ENCODE measurements at regions not wholly inside any gene's neighbourhood (a gene's known extent, or its start where the extent isn't known, plus 50 kb on each side); places are given as distances from the start of the nearest gene placed in this dataset.
"Not testable (repeated sequence)": the region's sequence is repeated elsewhere in the genome, so short reads cannot be mapped to it uniquely, and the experiment has no call there.

GRCh38 chr2:53610260-53610659, 157.3 kb upstream of the CHAC2 start:
- H3K9me3 ChIP-seq (ENCODE audit: control insufficient read depth, low read length) = no peaks in the 10 kb centered on the region
- no peaks in the 10 kb centered on the region for H3K4me1 ChIP-seq (ENCODE audit: control insufficient read depth, insufficient read depth, low read length)
- no peaks in the 10 kb centered on the region for H3K36me3 ChIP-seq (ENCODE audit: control insufficient read depth, insufficient read depth, low read length, severe bottlenecking)
- no peak overlapping the region for H3K9ac ChIP-seq (ENCODE audit: low read length)
- H3K4me3 ChIP-seq (ENCODE audit: low read length) = no peak overlapping the region
- H3K27me3 ChIP-seq (replicated peaks; ENCODE audit: control insufficient read depth, insufficient read depth, low read length) = no peaks in the 10 kb centered on the region
- DNase-seq (ENCODE audit: low read depth) = no peak

- Histone ChIP-seq H3K9me3 (ENCODE audit: control insufficient read depth, low read length) (no peaks in the 10 kb centered on the region), H3K4me1 (ENCODE audit: control insufficient read depth, insufficient read depth, low read length) (no peaks in the 10 kb centered on the region), H3K36me3 (ENCODE audit: control insufficient read depth, insufficient read depth, low read length, severe bottlenecking) (no peaks in the 10 kb centered on the region), H3K9ac (ENCODE audit: low read length) (no peak overlapping the region), H3K27me3 (replicated peaks; ENCODE audit: control insufficient read depth, insufficient read depth, low read length) (no peaks in the 10 kb centered on the region), H3K4me3 (ENCODE audit: low read length) (no peak overlapping the region)
- DNase-seq (ENCODE audit: low read depth) = no peak
Observed at GRCh38 chr2:53609551-53609950, 158.1 kb upstream of the CHAC2 start.

- no peak for DNase-seq (ENCODE audit: low read depth)
- Histone ChIP-seq H3K9ac (ENCODE audit: low read length) (no peak overlapping the region), H3K4me1 (ENCODE audit: control insufficient read depth, insufficient read depth, low read length) (no peaks in the 10 kb centered on the region), H3K9me3 (ENCODE audit: control insufficient read depth, low read length) (no peaks in the 10 kb centered on the region), H3K36me3 (ENCODE audit: control insufficient read depth, insufficient read depth, low read length, severe bottlenecking) (no peaks in the 10 kb centered on the region), H3K27me3 (replicated peaks; ENCODE audit: control insufficient read depth, insufficient read depth, low read length) (no peaks in the 10 kb centered on the region), H3K4me3 (ENCODE audit: low read length) (no peak overlapping the region)
Observed at GRCh38 chr2:53608293-53608692, 159.3 kb upstream of the CHAC2 start.

GRCh38 chr2:53600815-53601214, 166.8 kb upstream of the CHAC2 start:
- no peaks in the 10 kb centered on the region for H3K4me1 ChIP-seq (ENCODE audit: control insufficient read depth, insufficient read depth, low read length)

GRCh38 chr2:53586733-53587612, 180.6 kb upstream of the CHAC2 start:
- H3K36me3 ChIP-seq (ENCODE audit: control insufficient read depth, insufficient read depth, low read length, severe bottlenecking); H3K9me3 ChIP-seq (ENCODE audit: control insufficient read depth, low read length); H3K9ac ChIP-seq (ENCODE audit: low read length); H3K4me3 ChIP-seq (ENCODE audit: low read length); H3K4me1 ChIP-seq (ENCODE audit: control insufficient read depth, insufficient read depth, low read length); H3K27me3 ChIP-seq (replicated peaks; ENCODE audit: control insufficient read depth, insufficient read depth, low read length); DNase-seq (ENCODE audit: low read depth): not testable (repeated sequence)

More at GRCh38 chr2:53600815-53601214, 166.8 kb upstream of the CHAC2 start:
- H3K9ac ChIP-seq (ENCODE audit: low read length) = no peak overlapping the region
- no peaks in the 10 kb centered on the region for H3K36me3 ChIP-seq (ENCODE audit: control insufficient read depth, insufficient read depth, low read length, severe bottlenecking)
- no peak overlapping the region for H3K4me3 ChIP-seq (ENCODE audit: low read length)
- no peaks in the 10 kb centered on the region for H3K9me3 ChIP-seq (ENCODE audit: control insufficient read depth, low read length)
- DNase-seq (ENCODE audit: low read depth) = no peak
- H3K27me3 ChIP-seq (replicated peaks; ENCODE audit: control insufficient read depth, insufficient read depth, low read length) = peaks cover 6% of the 10 kb centered on the region

- H3K27me3 ChIP-seq (replicated peaks; ENCODE audit: control insufficient read depth, insufficient read depth, low read length) = peaks cover 7% of the 10 kb centered on the region
- H3K4me1 ChIP-seq (ENCODE audit: control insufficient read depth, insufficient read depth, low read length) = no peaks in the 10 kb centered on the region
- H3K36me3 ChIP-seq (ENCODE audit: control insufficient read depth, insufficient read depth, low read length, severe bottlenecking) = no peaks in the 10 kb centered on the region
- H3K4me3 ChIP-seq (ENCODE audit: low read length) = no peak overlapping the region
- no peaks in the 10 kb centered on the region for H3K9me3 ChIP-seq (ENCODE audit: control insufficient read depth, low read length)
- H3K9ac ChIP-seq (ENCODE audit: low read length) = no peak overlapping the region
- DNase-seq (ENCODE audit: low read depth) = no peak
Observed at GRCh38 chr2:53584986-53585385, 182.6 kb upstream of the CHAC2 start.

- peaks cover 17% of the 10 kb centered on the region for H3K27me3 ChIP-seq (replicated peaks; ENCODE audit: control insufficient read depth, insufficient read depth, low read length)
- DNase-seq (ENCODE audit: low read depth) = no peak
- no peak overlapping the region for H3K9ac ChIP-seq (ENCODE audit: low read length)
- no peaks in the 10 kb centered on the region for H3K36me3 ChIP-seq (ENCODE audit: control insufficient read depth, insufficient read depth, low read length, severe bottlenecking)
- H3K4me3 ChIP-seq (ENCODE audit: low read length) = no peak overlapping the region
- H3K9me3 ChIP-seq (ENCODE audit: control insufficient read depth, low read length) = no peaks in the 10 kb centered on the region
- no peaks in the 10 kb centered on the region for H3K4me1 ChIP-seq (ENCODE audit: control insufficient read depth, insufficient read depth, low read length)
Observed at GRCh38 chr2:53583583-53583982, 184.0 kb upstream of the CHAC2 start.

GRCh38 chr2:53582556-53582955, 185.0 kb upstream of the CHAC2 start:
- H3K27me3 ChIP-seq (replicated peaks; ENCODE audit: control insufficient read depth, insufficient read depth, low read length) = peaks cover 17% of the 10 kb centered on the region
- H3K9me3 ChIP-seq (ENCODE audit: control insufficient read depth, low read length) = no peaks in the 10 kb centered on the region
- no peak overlapping the region for H3K9ac ChIP-seq (ENCODE audit: low read length)
- no peak overlapping the region for H3K4me3 ChIP-seq (ENCODE audit: low read length)
- no peak for DNase-seq (ENCODE audit: low read depth)
- no peaks in the 10 kb centered on the region for H3K36me3 ChIP-seq (ENCODE audit: control insufficient read depth, insufficient read depth, low read length, severe bottlenecking)
- no peaks in the 10 kb centered on the region for H3K4me1 ChIP-seq (ENCODE audit: control insufficient read depth, insufficient read depth, low read length)

GRCh38 chr2:53576166-53576565, 191.4 kb upstream of the CHAC2 start:
- no peaks in the 10 kb centered on the region for H3K9me3 ChIP-seq (ENCODE audit: control insufficient read depth, low read length)
- no peak for DNase-seq (ENCODE audit: low read depth)
- no peak overlapping the region for H3K9ac ChIP-seq (ENCODE audit: low read length)
- no peaks in the 10 kb centered on the region for H3K4me1 ChIP-seq (ENCODE audit: control insufficient read depth, insufficient read depth, low read length)
- H3K4me3 ChIP-seq (ENCODE audit: low read length) = peak overlapping the region; percentile 36
- H3K27me3 ChIP-seq (replicated peaks; ENCODE audit: control insufficient read depth, insufficient read depth, low read length) = peaks cover 11% of the 10 kb centered on the region
- no peaks in the 10 kb centered on the region for H3K36me3 ChIP-seq (ENCODE audit: control insufficient read depth, insufficient read depth, low read length, severe bottlenecking)

- DNase-seq (ENCODE audit: low read depth) = no peak
Observed at GRCh38 chr2:53575721-53576124, 191.9 kb upstream of the CHAC2 start.

GRCh38 chr2:53572696-53573095, 194.9 kb upstream of the CHAC2 start:
- H3K9me3 ChIP-seq (ENCODE audit: control insufficient read depth, low read length) = no peaks in the 10 kb centered on the region
- DNase-seq (ENCODE audit: low read depth) = no peak
- H3K27me3 ChIP-seq (replicated peaks; ENCODE audit: control insufficient read depth, insufficient read depth, low read length) = no peaks in the 10 kb centered on the region
- H3K9ac ChIP-seq (ENCODE audit: low read length) = no peak overlapping the region
- no peaks in the 10 kb centered on the region for H3K36me3 ChIP-seq (ENCODE audit: control insufficient read depth, insufficient read depth, low read length, severe bottlenecking)
- no peaks in the 10 kb centered on the region for H3K4me1 ChIP-seq (ENCODE audit: control insufficient read depth, insufficient read depth, low read length)
- H3K4me3 ChIP-seq (ENCODE audit: low read length) = no peak overlapping the region

More at GRCh38 chr2:53575721-53576124, 191.9 kb upstream of the CHAC2 start:
- no peaks in the 10 kb centered on the region for H3K36me3 ChIP-seq (ENCODE audit: control insufficient read depth, insufficient read depth, low read length, severe bottlenecking)
- H3K9ac ChIP-seq (ENCODE audit: low read length) = no peak overlapping the region
- peak overlapping the region; percentile 36 for H3K4me3 ChIP-seq (ENCODE audit: low read length)
- no peaks in the 10 kb centered on the region for H3K9me3 ChIP-seq (ENCODE audit: control insufficient read depth, low read length)
- peaks cover 11% of the 10 kb centered on the region for H3K27me3 ChIP-seq (replicated peaks; ENCODE audit: control insufficient read depth, insufficient read depth, low read length)
- no peaks in the 10 kb centered on the region for H3K4me1 ChIP-seq (ENCODE audit: control insufficient read depth, insufficient read depth, low read length)
